ENCODE measurements at regions not wholly inside any gene's neighbourhood (a gene's known extent, or its start where the extent isn't known, plus 50 kb on each side); places are given as distances from the start of the nearest gene placed in this dataset.

DNA sequence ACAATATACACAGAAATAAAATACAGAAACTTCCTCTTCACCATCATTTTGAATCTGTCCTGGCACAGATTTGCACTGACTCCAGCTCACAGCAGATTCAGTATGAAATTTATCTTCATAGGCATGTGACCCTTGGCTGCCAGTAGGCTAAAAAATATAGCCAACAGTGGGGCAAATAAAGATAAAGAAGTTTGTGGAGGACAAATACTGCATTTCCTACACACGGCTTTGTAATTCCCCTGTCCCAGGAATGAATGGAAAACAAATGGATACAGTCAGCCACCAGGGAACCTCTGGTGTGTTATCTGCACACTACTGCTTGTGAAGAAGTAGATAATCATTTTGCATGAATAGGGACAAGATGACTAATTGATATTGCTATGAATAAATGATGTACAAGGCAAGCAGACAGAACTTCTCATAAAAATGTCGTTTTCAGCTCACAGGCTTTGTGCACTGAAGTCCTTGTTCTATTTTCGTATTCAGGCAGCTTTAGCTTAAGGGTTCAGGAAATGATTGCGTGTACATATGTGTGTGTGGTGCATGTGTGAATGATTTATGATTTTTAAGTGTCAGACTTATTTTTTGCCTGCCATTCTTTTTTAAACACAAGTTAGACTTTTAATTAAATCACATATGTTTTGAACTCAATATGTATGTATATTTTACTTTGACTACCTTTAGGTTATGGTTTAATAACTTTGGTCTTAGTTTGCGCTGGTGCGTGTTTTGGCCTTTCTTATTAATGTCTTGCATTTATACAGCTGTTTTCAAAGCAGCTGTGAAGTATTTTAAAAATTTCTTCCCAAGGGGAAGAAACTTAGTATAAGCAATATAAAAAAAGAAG is 543.8 kb upstream of the JAG1 start:
- H3K27me3 ChIP-seq, result no peaks in the 10 kb centered on the region
- peaks cover 0 to 9% (median 8%) of the 10 kb centered on the region in 4 donors for H3K4me1 ChIP-seq
- intact Hi-C loops (cut with DNase I), result no loop called here
- H3K4me3 ChIP-seq, result no peak overlapping the region
- no peak for DNase-seq
- WGBS, 2 donors, result 22 to 31% methylated on average over 6 of the region's 6 CpGs
- no peak overlapping the region for H3K27ac ChIP-seq
- no peak for TF ChIP-seq POLR2AphosphoS5 (IDR thresholded peaks at IDR 0.05)
- no peak for TF ChIP-seq EP300 (IDR thresholded peaks at IDR 0.05)
- H3K36me3 ChIP-seq, result no peaks in the 10 kb centered on the region
- no peaks in the 10 kb centered on the region for H3K9me3 ChIP-seq

DNA sequence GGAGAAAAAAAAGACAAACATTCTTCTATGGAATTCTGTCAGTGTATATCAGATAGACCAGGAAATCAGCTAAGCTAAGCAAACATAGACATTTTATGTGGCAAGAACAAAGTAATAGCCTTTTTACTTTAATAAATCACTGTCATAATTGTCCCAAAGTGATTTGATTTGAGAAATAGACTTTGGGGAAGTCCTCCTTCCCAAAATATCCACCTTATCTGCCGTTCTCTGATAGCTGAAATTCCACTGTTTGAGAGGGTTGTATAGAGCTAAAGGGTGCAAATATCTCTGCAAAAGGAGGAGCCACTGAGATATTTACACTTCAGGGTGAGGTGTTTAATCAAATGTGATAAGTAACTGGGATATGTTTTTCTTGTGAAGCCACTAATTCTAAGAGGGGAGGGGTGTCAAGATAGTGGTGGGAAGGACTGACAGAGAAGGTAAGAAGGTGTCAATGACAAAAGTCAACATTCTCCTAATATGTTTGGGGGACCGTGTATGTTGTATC is 544.4 kb upstream of the JAG1 start:
- WGBS, 2 donors, result 21 to 59% methylated on average over 2 of the region's 2 CpGs
- no peaks in the 10 kb centered on the region for H3K27me3 ChIP-seq
- DNase-seq, result no peak
- no peak overlapping the region for H3K27ac ChIP-seq
- H3K4me3 ChIP-seq, result no peak overlapping the region
- intact Hi-C loops (cut with DNase I), result no loop called here
- H3K36me3 ChIP-seq, result no peaks in the 10 kb centered on the region
- no peaks in the 10 kb centered on the region for H3K9me3 ChIP-seq
- TF ChIP-seq POLR2A (IDR thresholded peaks at IDR 0.05) (no peak), EP300 (IDR thresholded peaks at IDR 0.05) (no peak), POLR2AphosphoS5 (IDR thresholded peaks at IDR 0.05) (no peak)
- TF ChIP-seq, protein P1, sequence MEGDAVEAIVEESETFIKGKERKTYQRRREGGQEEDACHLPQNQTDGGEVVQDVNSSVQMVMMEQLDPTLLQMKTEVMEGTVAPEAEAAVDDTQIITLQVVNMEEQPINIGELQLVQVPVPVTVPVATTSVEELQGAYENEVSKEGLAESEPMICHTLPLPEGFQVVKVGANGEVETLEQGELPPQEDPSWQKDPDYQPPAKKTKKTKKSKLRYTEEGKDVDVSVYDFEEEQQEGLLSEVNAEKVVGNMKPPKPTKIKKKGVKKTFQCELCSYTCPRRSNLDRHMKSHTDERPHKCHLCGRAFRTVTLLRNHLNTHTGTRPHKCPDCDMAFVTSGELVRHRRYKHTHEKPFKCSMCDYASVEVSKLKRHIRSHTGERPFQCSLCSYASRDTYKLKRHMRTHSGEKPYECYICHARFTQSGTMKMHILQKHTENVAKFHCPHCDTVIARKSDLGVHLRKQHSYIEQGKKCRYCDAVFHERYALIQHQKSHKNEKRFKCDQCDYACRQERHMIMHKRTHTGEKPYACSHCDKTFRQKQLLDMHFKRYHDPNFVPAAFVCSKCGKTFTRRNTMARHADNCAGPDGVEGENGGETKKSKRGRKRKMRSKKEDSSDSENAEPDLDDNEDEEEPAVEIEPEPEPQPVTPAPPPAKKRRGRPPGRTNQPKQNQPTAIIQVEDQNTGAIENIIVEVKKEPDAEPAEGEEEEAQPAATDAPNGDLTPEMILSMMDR (IDR thresholded peaks at IDR 0.05), result no peak
- peaks cover 0 to 9% (median 8%) of the 10 kb centered on the region in 4 donors for H3K4me1 ChIP-seq

DNA sequence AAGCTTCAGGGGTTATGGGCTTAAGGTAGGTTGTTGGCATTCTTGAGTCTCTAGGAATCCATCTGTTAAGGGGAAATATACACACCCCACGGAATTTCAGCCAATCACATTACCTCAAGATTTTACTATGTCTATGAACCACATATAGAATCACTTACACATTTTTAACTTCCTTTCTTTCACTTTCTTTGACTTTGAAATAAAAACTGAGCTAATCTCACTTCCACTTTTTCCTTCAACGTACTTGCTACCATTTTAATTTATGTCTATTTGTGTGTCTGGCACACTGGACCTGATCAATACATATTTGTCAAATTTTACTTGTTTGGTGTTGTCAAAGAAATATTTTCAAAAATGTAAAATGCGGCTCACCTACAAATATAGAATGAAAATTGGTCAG is 545.4 kb upstream of the JAG1 start:
- Histone ChIP-seq H3K27me3 (no peaks in the 10 kb centered on the region), H3K36me3 (no peaks in the 10 kb centered on the region), H3K4me3 (no peak overlapping the region), H3K27ac (no peak overlapping the region), H3K9me3 (no peaks in the 10 kb centered on the region), H3K4me1 (peaks cover 0 to 9% (median 8%) of the 10 kb centered on the region in 4 donors)
- WGBS, 2 donors, result 74 to 90% methylated on average over 3 of the region's 3 CpGs
- intact Hi-C loops (cut with DNase I), result no loop called here
- no peak for DNase-seq
- TF ChIP-seq, protein P1 (IDR thresholded peaks at IDR 0.05), result no peak
- TF ChIP-seq POLR2A (IDR thresholded peaks at IDR 0.05), result no peak
- no peak for TF ChIP-seq POLR2AphosphoS5 (IDR thresholded peaks at IDR 0.05)
- TF ChIP-seq EP300 (IDR thresholded peaks at IDR 0.05), result no peak

DNA sequence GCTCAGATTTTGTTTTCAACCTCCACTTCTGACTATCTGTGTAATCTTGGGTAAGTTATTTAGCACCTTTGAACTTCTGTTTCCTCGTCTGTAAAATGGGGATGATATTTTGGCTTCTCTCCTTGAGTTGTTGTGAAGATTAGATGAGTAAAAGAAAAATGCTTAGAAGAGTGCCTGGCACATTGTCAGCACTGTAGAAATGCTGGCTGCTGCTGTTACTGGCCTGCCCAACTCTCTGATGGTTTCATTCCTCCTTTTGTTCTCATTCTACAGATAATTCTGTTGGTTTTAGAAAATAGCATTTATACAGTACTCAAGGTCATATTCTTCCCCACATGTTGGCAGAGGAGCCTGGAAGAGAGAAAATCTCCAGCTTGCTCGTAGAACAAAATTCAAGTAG is 547.2 kb upstream of the JAG1 start:
- 66 to 67% methylated on average over 2 of the region's 2 CpGs for WGBS, 2 donors
- H3K9me3 ChIP-seq, result no peaks in the 10 kb centered on the region
- no peak for DNase-seq
- no peak for TF ChIP-seq POLR2A (IDR thresholded peaks at IDR 0.05)
- TF ChIP-seq, protein P1 (IDR thresholded peaks at IDR 0.05), result no peak
- no peak for TF ChIP-seq EP300 (IDR thresholded peaks at IDR 0.05)
- no peak for TF ChIP-seq POLR2AphosphoS5 (IDR thresholded peaks at IDR 0.05)
- H3K27me3 ChIP-seq, result no peaks in the 10 kb centered on the region
- peaks cover 0 to 9% (median 8%) of the 10 kb centered on the region in 4 donors for H3K4me1 ChIP-seq
- H3K4me3 ChIP-seq, result no peak overlapping the region
- intact Hi-C loops (cut with DNase I), result no loop called here
- H3K27ac ChIP-seq, result no peak overlapping the region
- no peaks in the 10 kb centered on the region for H3K36me3 ChIP-seq

DNA sequence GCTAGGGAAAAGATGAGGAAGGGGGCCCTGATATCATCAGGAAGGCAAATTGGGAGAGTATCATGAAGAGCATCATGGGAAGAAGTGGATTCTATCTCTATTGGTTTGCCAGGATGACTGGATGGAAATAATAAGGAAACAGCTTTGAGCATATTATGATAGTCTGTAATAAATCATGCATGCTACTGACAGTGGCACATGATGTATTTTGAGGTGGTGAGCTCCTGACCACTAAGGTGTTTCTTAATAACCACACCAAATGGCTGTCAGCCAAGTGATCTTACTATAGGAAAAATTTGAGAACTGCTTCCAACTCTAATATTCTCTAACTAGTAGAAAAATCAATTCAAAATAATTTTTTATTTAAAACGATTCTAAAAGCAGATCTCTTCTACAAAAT is 548.4 kb upstream of the JAG1 start:
- no peak for DNase-seq
- 90 to 92% methylated on average over 1 of the region's 1 CpG for WGBS, 2 donors
- H3K27ac ChIP-seq, result no peak overlapping the region
- H3K36me3 ChIP-seq, result no peaks in the 10 kb centered on the region
- peaks cover 0 to 3% (median 1%) of the 10 kb centered on the region in 4 donors for H3K4me1 ChIP-seq
- H3K9me3 ChIP-seq, result no peaks in the 10 kb centered on the region
- no peak overlapping the region for H3K4me3 ChIP-seq
- TF ChIP-seq, protein P1 (IDR thresholded peaks at IDR 0.05), result no peak
- TF ChIP-seq POLR2AphosphoS5 (IDR thresholded peaks at IDR 0.05) (no peak), EP300 (IDR thresholded peaks at IDR 0.05) (no peak), POLR2A (IDR thresholded peaks at IDR 0.05) (no peak)
- intact Hi-C loops (cut with DNase I), result no loop called here
- no peaks in the 10 kb centered on the region for H3K27me3 ChIP-seq

All from sigmoid colon (tissue), 6 donors.